ENCODE measurements at regions not wholly inside any gene's neighbourhood (a gene's known extent, or its start where the extent isn't known, plus 50 kb on each side); places are given as distances from the start of the nearest gene placed in this dataset.

- in situ Hi-C loops (cut with HindIII; ENCODE audit: extremely low pct_ligation_motif_present, low pct_unique_long_range_greater_than_20kb) (no loop called here), intact Hi-C loops (cut with micrococcal nuclease; ENCODE audit: unreplicated experiment) (no loop called here)
- ChIA-PET POLR2A (no interaction called here), CTCF (ENCODE audit: low intra/inter-chr PET ratio, low total read pairs) (no interaction called here)
- no peaks in the 10 kb centered on the region for H3K4me1 ChIP-seq (ENCODE audit: insufficient read depth, low read length)
- no peaks in the 10 kb centered on the region for H4K20me1 ChIP-seq (ENCODE audit: insufficient read depth, low read length)
- no peak for FAIRE-seq
- H3K27me3 ChIP-seq (ENCODE audit: control insufficient read depth in 1 of 2, insufficient read depth in 2 of 2, low read length in 2 of 2) = no peaks in the 10 kb centered on the region
- no peak overlapping the region for H2AFZ ChIP-seq (ENCODE audit: low read length)
- no peak overlapping the region for H3K27ac ChIP-seq (ENCODE audit: extremely low read length, insufficient read depth, low read length)
- TF ChIP-seq JDP2 (CRISPR knock-in tag; IDR thresholded peaks at IDR 0.05; ENCODE audit: borderline replicate concordance) (no peak), ZNF205 (CRISPR knock-in tag; IDR thresholded peaks at IDR 0.05) (no peak), XBP1 (CRISPR knock-in tag; IDR thresholded peaks at IDR 0.05) (no peak), CCAR2 (optimal IDR thresholded peaks at IDR 0.05; ENCODE audit: low read depth, low read length) (no peak), IKZF4 (CRISPR knock-in tag; IDR thresholded peaks at IDR 0.05; ENCODE audit: borderline replicate concordance, low read depth, not compliant biosample characterization) (no peak), ZNF746 (CRISPR knock-in tag; IDR thresholded peaks at IDR 0.05) (no peak), CSRNP2 (CRISPR knock-in tag; conservative IDR thresholded peaks at IDR 0.05; ENCODE audit: low read depth) (no peak), HNRNPLL (IDR thresholded peaks at IDR 0.05; ENCODE audit: low read depth, low read length, poor library complexity, severe bottlenecking) (no peak), RXRB (CRISPR knock-in tag; IDR thresholded peaks at IDR 0.05; ENCODE audit: borderline replicate concordance) (no peak), ZXDC (CRISPR knock-in tag; IDR thresholded peaks at IDR 0.05) (no peak), TFDP1 (CRISPR knock-in tag; IDR thresholded peaks at IDR 0.05; ENCODE audit: borderline replicate concordance) (no peak), BORCS8-MEF2B (CRISPR knock-in tag; IDR thresholded peaks at IDR 0.05) (no peak), HES4 (CRISPR knock-in tag; IDR thresholded peaks at IDR 0.05; ENCODE audit: borderline replicate concordance) (no peak), HDAC1 (CRISPR knock-in tag; IDR thresholded peaks at IDR 0.05) (no peak), KDM1A (CRISPR knock-in tag; IDR thresholded peaks at IDR 0.05) (no peak), ZSCAN31 (CRISPR knock-in tag; IDR thresholded peaks at IDR 0.05; ENCODE audit: low read depth) (no peak), MLLT10 (CRISPR knock-in tag; IDR thresholded peaks at IDR 0.05) (no peak), ZNF333 (CRISPR knock-in tag; IDR thresholded peaks at IDR 0.05; ENCODE audit: borderline replicate concordance) (no peak), GATA4 (IDR thresholded peaks at IDR 0.05; ENCODE audit: borderline replicate concordance, low read depth) (no peak)
- BruUV-seq (replicated peaks) = no TSS peak
- H3K4me2 ChIP-seq (ENCODE audit: low read depth, low read length) = no peak overlapping the region
- 5% methylated on average over 6 of the region's 6 CpGs for WGBS (ENCODE audit: low lambda C conversion rate)
- no peak overlapping the region for H3K4me3 ChIP-seq (replicated peaks in 1 of 3; ENCODE audit: insufficient read depth in 1 of 3, low read depth in 2 of 3, low read length in 3 of 3)
- H3K9me3 ChIP-seq (ENCODE audit: low read length) = peaks cover 49% of the 10 kb centered on the region
- DNase-seq (ENCODE audit: low spot score) = no peak
- no peaks in the 10 kb centered on the region for H3K36me3 ChIP-seq (replicated peaks in 1 of 2; ENCODE audit: control insufficient read depth in 1 of 2, insufficient read depth in 2 of 2, low read length in 2 of 2)
- no peak overlapping the region for H3K9ac ChIP-seq (ENCODE audit: insufficient read depth, low read depth, low read length)
- ATAC-seq = no peak
- no peaks in the 10 kb centered on the region for H3K79me2 ChIP-seq (ENCODE audit: insufficient read depth, low read length)
These were observed 1396.5 kb downstream of the OTOL1 start for GRCh38 chr3:162892921-162893793.

Measured in HepG2 (cell line).